GM06990 (cell line): ENCODE measurements at regions not wholly inside any gene's neighbourhood (a gene's known extent, or its start where the extent isn't known, plus 50 kb on each side); places are given as distances from the start of the nearest gene placed in this dataset.

Experiments used
- DNase-seq: peaks from one replicate; pipeline ENCODE4 v3.0.0-alpha.2; 2011; ENCODE audit not compliant: insufficient read length; ENCODE audit errors: extremely low read depth
- H3K27me3 ChIP-seq: replicated peaks from 2 replicates; pipeline ENCODE4 v1.6.0; 2011; ENCODE audit warnings: low read length; ENCODE audit not compliant: control insufficient read depth, insufficient read depth
- H3K36me3 ChIP-seq: 2 replicates; pipeline ENCODE4 v1.5.1; 2011; ENCODE audit warnings: low read length; ENCODE audit not compliant: control insufficient read depth, insufficient read depth
- H3K4me3 ChIP-seq: replicated peaks from 2 replicates; pipeline ENCODE4 v1.5.1; 2011; ENCODE audit warnings: low read depth, mild to moderate bottlenecking, control low read depth, low read length
- CTCF ChIP-seq: IDR thresholded peaks from 2 replicates; pipeline ENCODE4 v1.5.1; 2011; ENCODE audit warnings: low read length, control low read depth, mild to moderate bottlenecking, inconsistent platforms; ENCODE audit not compliant: insufficient read depth, poor library complexity, severe bottlenecking

GRCh38 chr6:109243863-109244825 is 138.1 kb downstream of the CD164 start:
- H3K36me3 ChIP-seq = no peaks in the 10 kb centered on the region
- H3K27me3 ChIP-seq = no peaks in the 10 kb centered on the region
- H3K4me3 ChIP-seq = no peak overlapping the region
- no peak for DNase-seq
- no peak for TF ChIP-seq CTCF

GRCh38 chr6:109242925-109243324 is 139.3 kb downstream of the CD164 start:
- no peak for TF ChIP-seq CTCF
- Histone ChIP-seq H3K4me3 (no peak overlapping the region), H3K36me3 (no peaks in the 10 kb centered on the region), H3K27me3 (no peaks in the 10 kb centered on the region)
- no peak for DNase-seq

- DNase-seq = no peak
- H3K36me3 ChIP-seq = no peaks in the 10 kb centered on the region
- H3K27me3 ChIP-seq = no peaks in the 10 kb centered on the region; the same call in 1 of the 2 replicates
- no peak for TF ChIP-seq CTCF
- no peak overlapping the region for H3K4me3 ChIP-seq
These were observed 140.2 kb downstream of the CD164 start for GRCh38 chr6:109242029-109242428.

GRCh38 chr6:109241199-109241598 is 141.1 kb downstream of the CD164 start:
- DNase-seq = no peak
- H3K27me3 ChIP-seq = no peaks in the 10 kb centered on the region; the same call in 1 of the 2 replicates
- TF ChIP-seq CTCF = no peak
- no peak overlapping the region for H3K4me3 ChIP-seq
- H3K36me3 ChIP-seq = no peaks in the 10 kb centered on the region

GRCh38 chr6:109240370-109241084 is 141.7 kb downstream of the CD164 start:
- no peak for DNase-seq
- H3K4me3 ChIP-seq = no peak overlapping the region
- TF ChIP-seq CTCF = no peak
- H3K27me3 ChIP-seq = no peaks in the 10 kb centered on the region; the same call in 1 of the 2 replicates
- no peaks in the 10 kb centered on the region for H3K36me3 ChIP-seq
